BE2C (cell line): ENCODE measurements at regions not wholly inside any gene's neighbourhood (a gene's known extent, or its start where the extent isn't known, plus 50 kb on each side); places are given as distances from the start of the nearest gene placed in this dataset.

Experiments
- DNase-seq: peaks from one replicate; pipeline ENCODE4 v3.0.0-alpha.2; 2020
- H3K27me3 ChIP-seq: fragments of 250-450 bp; sonication (Bioruptor Pico); 2 replicates; pipeline ENCODE4 v1.5.1; 2020; ENCODE audit warnings: mild to moderate bottlenecking
- H3K36me3 ChIP-seq: fragments of 250-450 bp; sonication (Bioruptor Pico); 2 replicates; pipeline ENCODE4 v1.5.1; 2020; ENCODE audit warnings: mild to moderate bottlenecking
- H3K4me1 ChIP-seq: fragments of 250-450 bp; sonication (Bioruptor Pico); 2 replicates; pipeline ENCODE4 v1.5.1; 2020
- H3K4me3 ChIP-seq: 2 replicates; pipeline ENCODE4 v1.5.1; 2011; ENCODE audit warnings: low read depth, low read length
- H3K9me3 ChIP-seq: fragments of 250-450 bp; sonication (Bioruptor Pico); 2 replicates; pipeline ENCODE4 v1.5.1; 2020
- CTCF ChIP-seq: IDR thresholded peaks from 2 replicates; pipeline ENCODE4 v1.5.1; 2012; ENCODE audit warnings: mild to moderate bottlenecking, low read depth, low read length

GRCh38 chr18:64233851-64234250 lies 85.0 kb upstream of the LINC00305 start:
- H3K4me3 ChIP-seq, result no peak overlapping the region
- H3K36me3 ChIP-seq, result no peaks in the 10 kb centered on the region
- H3K4me1 ChIP-seq, result no peaks in the 10 kb centered on the region
- no peak for DNase-seq
- no peak for TF ChIP-seq CTCF
- no peaks in the 10 kb centered on the region for H3K27me3 ChIP-seq
- H3K9me3 ChIP-seq, result no peaks in the 10 kb centered on the region

- Histone ChIP-seq H3K9me3 (no peaks in the 10 kb centered on the region), H3K36me3 (no peaks in the 10 kb centered on the region), H3K4me3 (no peak overlapping the region), H3K4me1 (no peaks in the 10 kb centered on the region), H3K27me3 (no peaks in the 10 kb centered on the region)
- TF ChIP-seq CTCF, result no peak
- DNase-seq, result no peak
Measured at GRCh38 chr18:64220941-64221340, 72.1 kb upstream of the LINC00305 start.

- Histone ChIP-seq H3K27me3 (no peaks in the 10 kb centered on the region), H3K36me3 (no peaks in the 10 kb centered on the region), H3K4me1 (no peaks in the 10 kb centered on the region), H3K9me3 (no peaks in the 10 kb centered on the region), H3K4me3 (no peak overlapping the region)
- DNase-seq, result no peak
- no peak for TF ChIP-seq CTCF
Measured at GRCh38 chr18:64219517-64219916, 70.6 kb upstream of the LINC00305 start.

- no peak for TF ChIP-seq CTCF
- H3K4me3 ChIP-seq, result no peak overlapping the region
- DNase-seq, result no peak
Measured at GRCh38 chr18:64210401-64210949, 61.6 kb upstream of the LINC00305 start.

GRCh38 chr18:64208516-64208915 lies 59.6 kb upstream of the LINC00305 start:
- DNase-seq, result no peak
- Histone ChIP-seq H3K4me1 (no peaks in the 10 kb centered on the region), H3K36me3 (no peaks in the 10 kb centered on the region), H3K9me3 (no peaks in the 10 kb centered on the region), H3K4me3 (no peak overlapping the region), H3K27me3 (no peaks in the 10 kb centered on the region)
- TF ChIP-seq CTCF, result no peak

More at GRCh38 chr18:64210401-64210949, 61.6 kb upstream of the LINC00305 start:
- H3K9me3 ChIP-seq, result no peaks in the 10 kb centered on the region
- no peaks in the 10 kb centered on the region for H3K27me3 ChIP-seq
- H3K36me3 ChIP-seq, result no peaks in the 10 kb centered on the region
- no peaks in the 10 kb centered on the region for H3K4me1 ChIP-seq

GRCh38 chr18:64207820-64208219 lies 58.9 kb upstream of the LINC00305 start:
- no peak for TF ChIP-seq CTCF
- DNase-seq, result no peak
- Histone ChIP-seq H3K4me3 (no peak overlapping the region), H3K4me1 (no peaks in the 10 kb centered on the region), H3K36me3 (no peaks in the 10 kb centered on the region), H3K27me3 (no peaks in the 10 kb centered on the region), H3K9me3 (no peaks in the 10 kb centered on the region)
